GM23338 (cell line): ENCODE measurements at regions not wholly inside any gene's neighbourhood (a gene's known extent, or its start where the extent isn't known, plus 50 kb on each side); places are given as distances from the start of the nearest gene placed in this dataset.

Source experiments
- ATAC-seq: fragments of 200-7000 bp; cut with Tn5 transposase; 3 replicates; pipeline ENCODE4 v1.9.1; 2020
- DNase-seq: peaks from one replicate; pipeline ENCODE4 v3.0.0-alpha.2; 2015; ENCODE audit warnings: low spot score
- H2AFZ ChIP-seq: fragments of 200-600 bp; sonication (generic); 2 replicates; pipeline ENCODE4 v1.8.0; 2016; ENCODE audit warnings: antibody characterized with exemption, mild to moderate bottlenecking, moderate library complexity
- H3F3A ChIP-seq: fragments of 200-600 bp; sonication (generic); replicated peaks from 2 replicates; pipeline ENCODE4 v1.8.0; 2017; ENCODE audit warnings: antibody characterized with exemption, mixed run types, low read depth
- H3K27ac ChIP-seq: fragments of 200-600 bp; sonication (generic); 2 replicates; pipeline ENCODE4 v1.6.1; 2016; ENCODE audit warnings: low read depth
- H3K27me3 ChIP-seq: fragments of 200-600 bp; sonication (generic); 2 replicates; pipeline ENCODE4 v1.8.0; 2016; ENCODE audit warnings: mild to moderate bottlenecking, mixed run types, moderate library complexity; ENCODE audit not compliant: insufficient read depth
- H3K36me3 ChIP-seq: fragments of 200-600 bp; sonication (generic); 2 replicates; pipeline ENCODE4 v1.8.0; 2016; ENCODE audit warnings: mild to moderate bottlenecking; ENCODE audit not compliant: insufficient read depth
- H3K4me1 ChIP-seq: fragments of 200-600 bp; sonication (generic); 2 replicates; pipeline ENCODE4 v1.8.0; 2016; ENCODE audit warnings: mild to moderate bottlenecking, moderate library complexity; ENCODE audit not compliant: insufficient read depth
- H3K4me2 ChIP-seq: fragments of 200-600 bp; sonication (generic); 2 replicates; pipeline ENCODE4 v1.7.1; 2017; ENCODE audit warnings: mixed run types
- H3K4me3 ChIP-seq: fragments of 200-600 bp; sonication (generic); 2 replicates; pipeline ENCODE4 v1.6.1; 2016; ENCODE audit warnings: mixed run types
- H3K79me2 ChIP-seq: fragments of 200-600 bp; sonication (generic); replicated peaks from 2 replicates; pipeline ENCODE4 v1.8.0; 2017; ENCODE audit warnings: mild to moderate bottlenecking; ENCODE audit not compliant: insufficient read depth
- H3K9me2 ChIP-seq: fragments of 200-600 bp; sonication (generic); 2 replicates; pipeline ENCODE4 v1.8.0; 2017; ENCODE audit not compliant: insufficient read depth
- H4K20me1 ChIP-seq: fragments of 200-600 bp; sonication (generic); replicated peaks from 2 replicates; pipeline ENCODE4 v1.8.0; 2017; ENCODE audit warnings: mild to moderate bottlenecking; ENCODE audit not compliant: insufficient read depth
- H3K27ac Mint-ChIP-seq: 2 replicates; pipeline ENCODE4 v1.8.0; 2020; ENCODE audit warnings: inconsistent platforms, mild to moderate bottlenecking, moderate library complexity, mixed read lengths
- H3K27me3 Mint-ChIP-seq: 3 replicates; pipeline ENCODE4 v1.8.0; 2022; ENCODE audit warnings: low read depth, mild to moderate bottlenecking, moderate library complexity, mixed read lengths, inconsistent platforms; ENCODE audit not compliant: insufficient read depth, poor library complexity
- H3K36me3 Mint-ChIP-seq: 3 replicates; pipeline ENCODE4 v1.8.0; 2021; ENCODE audit warnings: low read depth, mild to moderate bottlenecking, inconsistent platforms, moderate library complexity, mixed read lengths
- H3K4me1 Mint-ChIP-seq: 3 replicates; pipeline ENCODE4 v1.8.0; 2020; ENCODE audit warnings: mild to moderate bottlenecking, inconsistent platforms, mixed read lengths
- H3K4me3 Mint-ChIP-seq: 3 replicates; pipeline ENCODE4 v1.8.0; 2021; ENCODE audit warnings: moderate library complexity, mild to moderate bottlenecking, inconsistent platforms, mixed read lengths
- H3K9me3 Mint-ChIP-seq: 3 replicates; pipeline ENCODE4 v1.8.0; 2020; ENCODE audit warnings: moderate library complexity, mild to moderate bottlenecking, inconsistent platforms, mixed read lengths
- CREB1 ChIP-seq: fragments of 250-450 bp; sonication (Bioruptor Pico); IDR thresholded peaks from 2 replicates; pipeline ENCODE4 v1.5.0; 2020; ENCODE audit warnings: low read depth, mild to moderate bottlenecking, moderate library complexity
- ETS1 ChIP-seq: IDR thresholded peaks from 2 replicates; pipeline ENCODE4 v1.6.1; 2016; ENCODE audit warnings: antibody characterized with exemption
- EZH2 ChIP-seq: fragments of 200-600 bp; sonication (generic); IDR thresholded peaks from one replicate; pipeline ENCODE4 v1.8.0; 2017; ENCODE audit warnings: antibody characterized with exemption, mild to moderate bottlenecking, low read depth; ENCODE audit not compliant: unreplicated experiment
- EZH2phosphoT487 ChIP-seq: fragments of 200-600 bp; sonication (generic); IDR thresholded peaks from one replicate; pipeline ENCODE4 v1.8.1; 2018; ENCODE audit warnings: antibody characterized with exemption; ENCODE audit not compliant: unreplicated experiment
- JUNB ChIP-seq: IDR thresholded peaks from one replicate; pipeline ENCODE4 v1.6.1; 2016; ENCODE audit warnings: antibody characterized with exemption; ENCODE audit not compliant: unreplicated experiment
- NANOG ChIP-seq: IDR thresholded peaks from 2 replicates; pipeline ENCODE4 v1.6.1; 2016; ENCODE audit warnings: antibody characterized with exemption, borderline replicate concordance
- POLR2AphosphoS5 ChIP-seq: IDR thresholded peaks from 2 replicates; pipeline ENCODE4 v1.6.1; 2016; ENCODE audit warnings: antibody characterized with exemption, low read depth
- STAT1 ChIP-seq: IDR thresholded peaks from one replicate; pipeline ENCODE4 v1.6.1; 2016; ENCODE audit warnings: antibody characterized with exemption; ENCODE audit not compliant: unreplicated experiment
- ZNF114 ChIP-seq: fragments of 250-450 bp; sonication (Bioruptor Pico); IDR thresholded peaks from 2 replicates; pipeline ENCODE4 v1.5.0; 2020; ENCODE audit warnings: mild to moderate bottlenecking, moderate library complexity
- ZNF331 ChIP-seq: fragments of 250-450 bp; sonication (Bioruptor Pico); IDR thresholded peaks from 2 replicates; pipeline ENCODE4 v1.5.0; 2020; ENCODE audit warnings: low read depth, mild to moderate bottlenecking, moderate library complexity
- ZNF462 ChIP-seq: fragments of 250-450 bp; sonication (Bioruptor Pico); IDR thresholded peaks from 2 replicates; pipeline ENCODE4 v1.5.0; 2020; ENCODE audit warnings: mild to moderate bottlenecking, moderate library complexity
- TF ChIP-seq, protein P1 (sequence below): IDR thresholded peaks from one replicate; pipeline ENCODE4 v1.6.1; 2018; ENCODE audit warnings: antibody characterized with exemption; ENCODE audit not compliant: unreplicated experiment
- TF ChIP-seq, protein P2 (sequence below), 2 experiments: fragments of 200-600 bp in 1 of 2; sonication (generic) in 1 of 2; conservative IDR thresholded peaks; 2 replicates each; pipeline versions ENCODE4 v1.5.1 to v1.6.1; 2016 to 2017; ENCODE audit warnings: antibody characterized with exemption in 2 of 2, low read depth in 2 of 2, mild to moderate bottlenecking in 2 of 2, moderate library complexity in 1 of 2

DNA sequence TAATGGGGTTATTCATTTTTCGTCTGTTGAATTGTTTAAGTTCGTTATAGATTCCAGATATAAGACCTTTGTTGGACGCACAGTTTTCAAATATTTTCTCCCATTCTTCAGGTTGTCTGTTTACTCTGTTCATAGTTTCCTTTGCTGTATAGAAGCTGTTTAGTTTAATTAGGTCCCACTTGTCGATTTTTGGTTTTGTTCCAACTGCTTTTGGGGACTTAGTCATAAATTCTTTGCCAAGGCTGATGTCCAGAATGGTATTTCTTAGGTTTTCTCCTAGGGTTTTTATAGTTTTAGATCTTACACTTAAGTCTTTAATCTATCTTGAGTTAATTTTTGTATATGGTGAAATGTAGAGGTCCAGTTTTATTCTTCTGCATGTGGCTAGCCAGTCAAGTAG, 58.9 kb upstream of the ZNF280D start:
- Histone ChIP-seq H3K4me1 (no peaks in the 10 kb centered on the region), H3K4me2 (no peak overlapping the region), H3K27ac (no peak overlapping the region), H3F3A (no peaks in the 10 kb centered on the region), H2AFZ (no peak overlapping the region), H3K27me3 (no peaks in the 10 kb centered on the region), H3K36me3 (no peaks in the 10 kb centered on the region), H4K20me1 (no peaks in the 10 kb centered on the region), H3K9me2 (no peaks in the 10 kb centered on the region), H3K79me2 (no peaks in the 10 kb centered on the region), H3K4me3 (no peak overlapping the region)
- Mint-ChIP-seq H3K36me3 (no peaks in the 10 kb centered on the region; the same call in 2 of the 3 replicates), H3K4me3 (no peak overlapping the region), H3K27ac (no peak overlapping the region), H3K27me3 (no peaks in the 10 kb centered on the region), H3K4me1 (no peaks in the 10 kb centered on the region), H3K9me3 (peaks cover 28% of the 10 kb centered on the region; the same call in 2 of the 3 replicates)
- DNase-seq (no peak), ATAC-seq (no peak)
- TF ChIP-seq ZNF114 (no peak), JUNB (no peak), CREB1 (CRISPR knock-in tag) (no peak), NANOG (no peak), ETS1 (no peak), POLR2AphosphoS5 (no peak), STAT1 (no peak), EZH2phosphoT487 (no peak), ZNF331 (no peak), EZH2 (no peak), ZNF462 (CRISPR knock-in tag) (no peak)
- TF ChIP-seq, protein P1, sequence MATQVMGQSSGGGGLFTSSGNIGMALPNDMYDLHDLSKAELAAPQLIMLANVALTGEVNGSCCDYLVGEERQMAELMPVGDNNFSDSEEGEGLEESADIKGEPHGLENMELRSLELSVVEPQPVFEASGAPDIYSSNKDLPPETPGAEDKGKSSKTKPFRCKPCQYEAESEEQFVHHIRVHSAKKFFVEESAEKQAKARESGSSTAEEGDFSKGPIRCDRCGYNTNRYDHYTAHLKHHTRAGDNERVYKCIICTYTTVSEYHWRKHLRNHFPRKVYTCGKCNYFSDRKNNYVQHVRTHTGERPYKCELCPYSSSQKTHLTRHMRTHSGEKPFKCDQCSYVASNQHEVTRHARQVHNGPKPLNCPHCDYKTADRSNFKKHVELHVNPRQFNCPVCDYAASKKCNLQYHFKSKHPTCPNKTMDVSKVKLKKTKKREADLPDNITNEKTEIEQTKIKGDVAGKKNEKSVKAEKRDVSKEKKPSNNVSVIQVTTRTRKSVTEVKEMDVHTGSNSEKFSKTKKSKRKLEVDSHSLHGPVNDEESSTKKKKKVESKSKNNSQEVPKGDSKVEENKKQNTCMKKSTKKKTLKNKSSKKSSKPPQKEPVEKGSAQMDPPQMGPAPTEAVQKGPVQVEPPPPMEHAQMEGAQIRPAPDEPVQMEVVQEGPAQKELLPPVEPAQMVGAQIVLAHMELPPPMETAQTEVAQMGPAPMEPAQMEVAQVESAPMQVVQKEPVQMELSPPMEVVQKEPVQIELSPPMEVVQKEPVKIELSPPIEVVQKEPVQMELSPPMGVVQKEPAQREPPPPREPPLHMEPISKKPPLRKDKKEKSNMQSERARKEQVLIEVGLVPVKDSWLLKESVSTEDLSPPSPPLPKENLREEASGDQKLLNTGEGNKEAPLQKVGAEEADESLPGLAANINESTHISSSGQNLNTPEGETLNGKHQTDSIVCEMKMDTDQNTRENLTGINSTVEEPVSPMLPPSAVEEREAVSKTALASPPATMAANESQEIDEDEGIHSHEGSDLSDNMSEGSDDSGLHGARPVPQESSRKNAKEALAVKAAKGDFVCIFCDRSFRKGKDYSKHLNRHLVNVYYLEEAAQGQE = no peak
- TF ChIP-seq, protein P2, sequence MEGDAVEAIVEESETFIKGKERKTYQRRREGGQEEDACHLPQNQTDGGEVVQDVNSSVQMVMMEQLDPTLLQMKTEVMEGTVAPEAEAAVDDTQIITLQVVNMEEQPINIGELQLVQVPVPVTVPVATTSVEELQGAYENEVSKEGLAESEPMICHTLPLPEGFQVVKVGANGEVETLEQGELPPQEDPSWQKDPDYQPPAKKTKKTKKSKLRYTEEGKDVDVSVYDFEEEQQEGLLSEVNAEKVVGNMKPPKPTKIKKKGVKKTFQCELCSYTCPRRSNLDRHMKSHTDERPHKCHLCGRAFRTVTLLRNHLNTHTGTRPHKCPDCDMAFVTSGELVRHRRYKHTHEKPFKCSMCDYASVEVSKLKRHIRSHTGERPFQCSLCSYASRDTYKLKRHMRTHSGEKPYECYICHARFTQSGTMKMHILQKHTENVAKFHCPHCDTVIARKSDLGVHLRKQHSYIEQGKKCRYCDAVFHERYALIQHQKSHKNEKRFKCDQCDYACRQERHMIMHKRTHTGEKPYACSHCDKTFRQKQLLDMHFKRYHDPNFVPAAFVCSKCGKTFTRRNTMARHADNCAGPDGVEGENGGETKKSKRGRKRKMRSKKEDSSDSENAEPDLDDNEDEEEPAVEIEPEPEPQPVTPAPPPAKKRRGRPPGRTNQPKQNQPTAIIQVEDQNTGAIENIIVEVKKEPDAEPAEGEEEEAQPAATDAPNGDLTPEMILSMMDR (conservative IDR thresholded peaks at IDR 0.05; ENCODE audit: low read depth in 2 of 2) = no peak
